Keratinocyte (primary cell): ENCODE measurements at regions not wholly inside any gene's neighbourhood (a gene's known extent, or its start where the extent isn't known, plus 50 kb on each side); places are given as distances from the start of the nearest gene placed in this dataset.

ENCODE experiments used
- EZH2 ChIP-seq: IDR thresholded peaks from one replicate; pipeline ENCODE4 v1.6.1; 2012; ENCODE audit warnings: inconsistent platforms, mild to moderate bottlenecking, low read length, moderate library complexity
- TF ChIP-seq, protein P1 (sequence below), 3 experiments: IDR thresholded peaks in 1 of 3; conservative IDR thresholded peaks in 1 of 3; optimal IDR thresholded peaks in 1 of 3; 2 replicates in 2 of 3; 3 replicates in 1 of 3; pipeline versions ENCODE3 to v1.5.1; 2011; ENCODE audit warnings: low read length in 3 of 3, mild to moderate bottlenecking in 3 of 3, moderate library complexity in 2 of 3, control low read depth in 1 of 3, inconsistent platforms in 1 of 3; ENCODE audit not compliant: insufficient read depth in 2 of 3; ENCODE audit errors: extremely low read depth in 1 of 3

DNA sequence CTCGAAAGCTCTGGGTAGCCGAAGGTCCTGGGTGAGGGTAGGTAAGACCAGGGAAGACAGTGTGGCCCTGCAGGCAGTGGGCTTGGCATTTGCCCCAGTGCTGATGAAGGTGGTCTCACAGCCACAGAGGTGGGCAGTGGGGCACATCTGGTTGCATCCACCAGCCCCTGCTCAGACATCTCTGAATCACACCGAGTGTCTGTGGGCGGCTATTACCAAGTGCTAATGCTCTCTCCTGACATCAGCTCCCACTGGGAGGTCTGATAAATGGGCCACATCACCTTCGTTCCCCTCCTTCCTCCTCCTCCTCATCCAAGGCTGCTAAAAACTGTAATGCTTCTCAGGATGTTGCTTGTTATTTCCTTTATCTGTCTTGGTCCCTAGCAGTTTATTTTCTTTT lies 330.9 kb upstream of the COBL start:
- TF ChIP-seq, protein P1, sequence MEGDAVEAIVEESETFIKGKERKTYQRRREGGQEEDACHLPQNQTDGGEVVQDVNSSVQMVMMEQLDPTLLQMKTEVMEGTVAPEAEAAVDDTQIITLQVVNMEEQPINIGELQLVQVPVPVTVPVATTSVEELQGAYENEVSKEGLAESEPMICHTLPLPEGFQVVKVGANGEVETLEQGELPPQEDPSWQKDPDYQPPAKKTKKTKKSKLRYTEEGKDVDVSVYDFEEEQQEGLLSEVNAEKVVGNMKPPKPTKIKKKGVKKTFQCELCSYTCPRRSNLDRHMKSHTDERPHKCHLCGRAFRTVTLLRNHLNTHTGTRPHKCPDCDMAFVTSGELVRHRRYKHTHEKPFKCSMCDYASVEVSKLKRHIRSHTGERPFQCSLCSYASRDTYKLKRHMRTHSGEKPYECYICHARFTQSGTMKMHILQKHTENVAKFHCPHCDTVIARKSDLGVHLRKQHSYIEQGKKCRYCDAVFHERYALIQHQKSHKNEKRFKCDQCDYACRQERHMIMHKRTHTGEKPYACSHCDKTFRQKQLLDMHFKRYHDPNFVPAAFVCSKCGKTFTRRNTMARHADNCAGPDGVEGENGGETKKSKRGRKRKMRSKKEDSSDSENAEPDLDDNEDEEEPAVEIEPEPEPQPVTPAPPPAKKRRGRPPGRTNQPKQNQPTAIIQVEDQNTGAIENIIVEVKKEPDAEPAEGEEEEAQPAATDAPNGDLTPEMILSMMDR (optimal IDR thresholded peaks at IDR 0.05 in 1 of 3, IDR thresholded peaks at IDR 0.05 in 1 of 3, conservative IDR thresholded peaks at IDR 0.05 in 1 of 3; ENCODE audit: extremely low read depth in 1 of 3, insufficient read depth in 2 of 3, low read length in 3 of 3), result no peak
- no peak for TF ChIP-seq EZH2
